ENCODE measurements at regions not wholly inside any gene's neighbourhood (a gene's known extent, or its start where the extent isn't known, plus 50 kb on each side); places are given as distances from the start of the nearest gene placed in this dataset.
"Not testable (repeated sequence)": the region's sequence is repeated elsewhere in the genome, so short reads cannot be mapped to it uniquely, and the experiment has no call there.

DNA sequence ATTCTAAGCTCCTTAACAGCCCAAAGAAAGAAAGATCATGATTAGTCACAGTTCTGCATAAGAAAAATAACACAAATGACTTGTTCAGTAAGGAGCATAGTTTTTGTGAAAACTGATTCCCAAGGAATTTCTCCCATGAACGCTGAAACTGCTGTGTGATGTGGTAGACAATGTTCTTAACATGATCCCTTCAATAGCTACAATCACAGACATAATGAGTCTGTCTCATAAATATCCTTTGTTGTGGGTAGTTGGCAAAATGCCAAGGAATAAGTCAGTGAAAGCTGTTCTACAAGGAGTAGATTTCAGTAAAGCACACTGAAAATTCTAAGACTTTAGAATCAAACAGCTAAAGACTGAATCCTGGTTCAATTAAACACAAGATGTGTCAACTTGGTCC, 404.8 kb downstream of the HLX start:
- Histone ChIP-seq H3K4me3 (ENCODE audit: low read depth, low read length) (no peak overlapping the region), H3K18ac (ENCODE audit: low read length) (no peak overlapping the region), H2BK12ac (ENCODE audit: low read length) (no peak overlapping the region), H2BK120ac (ENCODE audit: insufficient read depth, low read length, poor library complexity) (no peak overlapping the region), H3K14ac (ENCODE audit: low read length) (no peak overlapping the region), H4K91ac (ENCODE audit: low read depth, low read length) (no peak overlapping the region), H3K9me3 (ENCODE audit: insufficient read depth, low read depth, low read length) (no peaks in the 10 kb centered on the region), H3K79me2 (ENCODE audit: control insufficient read depth, insufficient read depth, low read length, poor library complexity) (no peaks in the 10 kb centered on the region), H3K9ac (ENCODE audit: low read length) (no peak overlapping the region), H3K23ac (ENCODE audit: low read length) (no peak overlapping the region), H3K27ac (ENCODE audit: low read depth, low read length) (no peak overlapping the region), H3K4me1 (ENCODE audit: control insufficient read depth in 1 of 2, insufficient read depth in 2 of 2, low read length in 2 of 2) (no peaks in the 10 kb centered on the region), H3K79me1 (ENCODE audit: low read length) (no peaks in the 10 kb centered on the region), H2AFZ (ENCODE audit: insufficient read depth, low read length, poor library complexity) (no peak overlapping the region), H4K8ac (ENCODE audit: low read depth, low read length) (no peak overlapping the region), H4K12ac (ENCODE audit: low read depth, low read length) (no peak overlapping the region), H3K36me3 (ENCODE audit: control insufficient read depth in 1 of 2, insufficient read depth in 2 of 2, low read length in 2 of 2) (no peaks in the 10 kb centered on the region), H2BK5ac (ENCODE audit: low read depth, low read length, poor library complexity) (no peak overlapping the region), H3K27me3 (ENCODE audit: insufficient read depth, low read length) (no peaks in the 10 kb centered on the region), H3K4ac (ENCODE audit: low read depth, low read length) (no peak overlapping the region), H3K4me2 (ENCODE audit: low read length) (no peak overlapping the region), H2AK5ac (ENCODE audit: low read length) (no peak overlapping the region)
- DNase-seq = no peak
- no CpG with 5 or more reads among the region's 1 CpG for WGBS (ENCODE audit: extremely low coverage, insufficient coverage, insufficient read length)

- not testable (repeated sequence) for H2BK120ac ChIP-seq (ENCODE audit: insufficient read depth, low read length, poor library complexity); H3K9me3 ChIP-seq (ENCODE audit: insufficient read depth, low read depth, low read length); H3K27ac ChIP-seq (ENCODE audit: low read depth, low read length); H3K9ac ChIP-seq (ENCODE audit: low read length); H3K79me2 ChIP-seq (ENCODE audit: control insufficient read depth, insufficient read depth, low read length, poor library complexity); H2AFZ ChIP-seq (ENCODE audit: insufficient read depth, low read length, poor library complexity); H4K8ac ChIP-seq (ENCODE audit: low read depth, low read length); H3K79me1 ChIP-seq (ENCODE audit: low read length); H3K4me1 ChIP-seq (ENCODE audit: control insufficient read depth in 1 of 2, insufficient read depth in 2 of 2, low read length in 2 of 2); H3K4ac ChIP-seq (ENCODE audit: low read depth, low read length); H3K18ac ChIP-seq (ENCODE audit: low read length); H3K4me2 ChIP-seq (ENCODE audit: low read length); H3K36me3 ChIP-seq (ENCODE audit: control insufficient read depth in 1 of 2, insufficient read depth in 2 of 2, low read length in 2 of 2); H2BK12ac ChIP-seq (ENCODE audit: low read length); H3K14ac ChIP-seq (ENCODE audit: low read length); H3K4me3 ChIP-seq (ENCODE audit: low read depth, low read length); H4K12ac ChIP-seq (ENCODE audit: low read depth, low read length); H3K27me3 ChIP-seq (ENCODE audit: insufficient read depth, low read length); H2BK5ac ChIP-seq (ENCODE audit: low read depth, low read length, poor library complexity); H3K23ac ChIP-seq (ENCODE audit: low read length); H2AK5ac ChIP-seq (ENCODE audit: low read length); DNase-seq; H4K91ac ChIP-seq (ENCODE audit: low read depth, low read length)
- no CpG with 5 or more reads among the region's 14 CpGs for WGBS (ENCODE audit: extremely low coverage, insufficient coverage, insufficient read length)
Observed at GRCh38 chr1:221284991-221285390, 405.7 kb downstream of the HLX start.

- WGBS (ENCODE audit: extremely low coverage, insufficient coverage, insufficient read length) = no CpG with 5 or more reads among the region's 45 CpGs
- H3K18ac ChIP-seq (ENCODE audit: low read length); H4K8ac ChIP-seq (ENCODE audit: low read depth, low read length); DNase-seq; H4K12ac ChIP-seq (ENCODE audit: low read depth, low read length); H3K27ac ChIP-seq (ENCODE audit: low read depth, low read length); H3K36me3 ChIP-seq (ENCODE audit: control insufficient read depth in 1 of 2, insufficient read depth in 2 of 2, low read length in 2 of 2); H3K14ac ChIP-seq (ENCODE audit: low read length); H3K27me3 ChIP-seq (ENCODE audit: insufficient read depth, low read length); H2AK5ac ChIP-seq (ENCODE audit: low read length); H3K9ac ChIP-seq (ENCODE audit: low read length); H3K4me3 ChIP-seq (ENCODE audit: low read depth, low read length); H4K91ac ChIP-seq (ENCODE audit: low read depth, low read length); H3K23ac ChIP-seq (ENCODE audit: low read length); H3K79me2 ChIP-seq (ENCODE audit: control insufficient read depth, insufficient read depth, low read length, poor library complexity); H2AFZ ChIP-seq (ENCODE audit: insufficient read depth, low read length, poor library complexity); H3K9me3 ChIP-seq (ENCODE audit: insufficient read depth, low read depth, low read length); H3K4ac ChIP-seq (ENCODE audit: low read depth, low read length); H3K4me1 ChIP-seq (ENCODE audit: control insufficient read depth in 1 of 2, insufficient read depth in 2 of 2, low read length in 2 of 2); H2BK5ac ChIP-seq (ENCODE audit: low read depth, low read length, poor library complexity); H3K79me1 ChIP-seq (ENCODE audit: low read length); H2BK12ac ChIP-seq (ENCODE audit: low read length); H2BK120ac ChIP-seq (ENCODE audit: insufficient read depth, low read length, poor library complexity); H3K4me2 ChIP-seq (ENCODE audit: low read length): not testable (repeated sequence)
Observed at GRCh38 chr1:221285458-221286210, 406.4 kb downstream of the HLX start.

- H3K9ac ChIP-seq (ENCODE audit: low read length) = no peak overlapping the region
- no peaks in the 10 kb centered on the region for H3K79me1 ChIP-seq (ENCODE audit: low read length)
- no peaks in the 10 kb centered on the region for H3K27me3 ChIP-seq (ENCODE audit: insufficient read depth, low read length)
- no peak overlapping the region for H3K14ac ChIP-seq (ENCODE audit: low read length)
- H4K8ac ChIP-seq (ENCODE audit: low read depth, low read length) = no peak overlapping the region
- H2AK5ac ChIP-seq (ENCODE audit: low read length) = no peak overlapping the region
- no peaks in the 10 kb centered on the region for H3K79me2 ChIP-seq (ENCODE audit: control insufficient read depth, insufficient read depth, low read length, poor library complexity)
- H3K9me3 ChIP-seq (ENCODE audit: insufficient read depth, low read depth, low read length) = no peaks in the 10 kb centered on the region
- no peak for DNase-seq
- no peak overlapping the region for H3K27ac ChIP-seq (ENCODE audit: low read depth, low read length)
- no peak overlapping the region for H3K4me2 ChIP-seq (ENCODE audit: low read length)
- H2BK120ac ChIP-seq (ENCODE audit: insufficient read depth, low read length, poor library complexity) = no peak overlapping the region
- no peak overlapping the region for H3K4ac ChIP-seq (ENCODE audit: low read depth, low read length)
- H4K91ac ChIP-seq (ENCODE audit: low read depth, low read length) = no peak overlapping the region
- H3K23ac ChIP-seq (ENCODE audit: low read length) = no peak overlapping the region
- H3K4me3 ChIP-seq (ENCODE audit: low read depth, low read length) = no peak overlapping the region
- H3K36me3 ChIP-seq (ENCODE audit: control insufficient read depth in 1 of 2, insufficient read depth in 2 of 2, low read length in 2 of 2) = no peaks in the 10 kb centered on the region
- no peaks in the 10 kb centered on the region for H3K4me1 ChIP-seq (ENCODE audit: control insufficient read depth in 1 of 2, insufficient read depth in 2 of 2, low read length in 2 of 2)
- no peak overlapping the region for H2BK5ac ChIP-seq (ENCODE audit: low read depth, low read length, poor library complexity)
- no CpG with 5 or more reads among the region's 1 CpG for WGBS (ENCODE audit: extremely low coverage, insufficient coverage, insufficient read length)
- no peak overlapping the region for H2AFZ ChIP-seq (ENCODE audit: insufficient read depth, low read length, poor library complexity)
- no peak overlapping the region for H2BK12ac ChIP-seq (ENCODE audit: low read length)
- H3K18ac ChIP-seq (ENCODE audit: low read length) = no peak overlapping the region
- H4K12ac ChIP-seq (ENCODE audit: low read depth, low read length) = no peak overlapping the region
Observed at GRCh38 chr1:221286399-221286798, 407.2 kb downstream of the HLX start.

Data from trophoblast cell (in vitro differentiated cells and primary cell).